ENCODE measurements at regions not wholly inside any gene's neighbourhood (a gene's known extent, or its start where the extent isn't known, plus 50 kb on each side); places are given as distances from the start of the nearest gene placed in this dataset.

GRCh38 chr1:79131626-79132025 is 125.1 kb upstream of the ADGRL4 start:
- TF ChIP-seq ZFX (IDR thresholded peaks at IDR 0.05; ENCODE audit: borderline replicate concordance) (no peak), CTCF (IDR thresholded peaks at IDR 0.05) (no peak)
- no peak overlapping the region for H3K27ac ChIP-seq

- TF ChIP-seq ZFX (IDR thresholded peaks at IDR 0.05; ENCODE audit: borderline replicate concordance), result no peak
- no peak for TF ChIP-seq CTCF (IDR thresholded peaks at IDR 0.05)
- no peak overlapping the region for H3K27ac ChIP-seq
Observed at GRCh38 chr1:79129914-79130313, 123.4 kb upstream of the ADGRL4 start.

GRCh38 chr1:79128722-79129121 is 122.2 kb upstream of the ADGRL4 start:
- TF ChIP-seq ZFX (IDR thresholded peaks at IDR 0.05; ENCODE audit: borderline replicate concordance), result no peak
- no peak for TF ChIP-seq CTCF (IDR thresholded peaks at IDR 0.05)
- H3K27ac ChIP-seq, result no peak overlapping the region

- no peak overlapping the region for H3K27ac ChIP-seq
- TF ChIP-seq ZFX (IDR thresholded peaks at IDR 0.05; ENCODE audit: borderline replicate concordance) (no peak), CTCF (IDR thresholded peaks at IDR 0.05) (no peak)
Observed at GRCh38 chr1:79124756-79125155, 118.2 kb upstream of the ADGRL4 start.

- TF ChIP-seq CTCF (IDR thresholded peaks at IDR 0.05), result no peak
- no peak for TF ChIP-seq ZFX (IDR thresholded peaks at IDR 0.05; ENCODE audit: borderline replicate concordance)
- no peak overlapping the region for H3K27ac ChIP-seq
Observed at GRCh38 chr1:79122521-79122920, 116.0 kb upstream of the ADGRL4 start.

- TF ChIP-seq CTCF (IDR thresholded peaks at IDR 0.05), result no peak
- TF ChIP-seq ZFX (IDR thresholded peaks at IDR 0.05; ENCODE audit: borderline replicate concordance), result no peak
Observed at GRCh38 chr1:79117376-79117775, 110.8 kb upstream of the ADGRL4 start.

GRCh38 chr1:79113836-79114235 is 107.3 kb upstream of the ADGRL4 start:
- no peak overlapping the region for H3K27ac ChIP-seq
- TF ChIP-seq ZFX (IDR thresholded peaks at IDR 0.05; ENCODE audit: borderline replicate concordance) (no peak), CTCF (IDR thresholded peaks at IDR 0.05) (no peak)

More at GRCh38 chr1:79117376-79117775, 110.8 kb upstream of the ADGRL4 start:
- no peak overlapping the region for H3K27ac ChIP-seq
